Right lung (tissue), 2 donors: ENCODE measurements at regions not wholly inside any gene's neighbourhood (a gene's known extent, or its start where the extent isn't known, plus 50 kb on each side); places are given as distances from the start of the nearest gene placed in this dataset.
"Not testable (repeated sequence)": the region's sequence is repeated elsewhere in the genome, so short reads cannot be mapped to it uniquely, and the experiment has no call there.

ENCODE experiments used
- DNase-seq, 2 donors: peaks; one replicate each; pipeline ENCODE4 v3.0.0-alpha.2; 2013

DNA sequence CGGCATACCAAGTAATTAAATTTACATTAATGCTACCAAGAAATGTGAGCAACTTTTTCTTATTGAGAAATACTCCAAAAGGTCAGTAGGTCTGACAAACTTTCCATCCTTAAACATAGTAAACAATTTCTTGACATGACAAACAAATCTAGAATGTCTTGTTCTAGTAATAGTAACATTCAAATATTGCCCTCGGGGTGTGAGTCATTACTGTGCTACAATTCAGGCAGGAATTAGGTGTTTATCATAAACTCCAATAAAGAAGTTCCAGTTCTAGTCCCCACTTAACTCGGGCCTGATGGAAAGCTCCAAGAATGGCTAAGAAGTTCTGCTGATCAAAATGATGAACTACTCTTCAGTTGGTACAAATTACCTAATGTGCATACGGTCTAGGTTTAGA, 235.6 kb upstream of the TUSC1 start:
- DNase-seq = no peak

GRCh38 chr9:25904701-25905100, 226.5 kb upstream of the TUSC1 start:
- no peak for DNase-seq

DNA sequence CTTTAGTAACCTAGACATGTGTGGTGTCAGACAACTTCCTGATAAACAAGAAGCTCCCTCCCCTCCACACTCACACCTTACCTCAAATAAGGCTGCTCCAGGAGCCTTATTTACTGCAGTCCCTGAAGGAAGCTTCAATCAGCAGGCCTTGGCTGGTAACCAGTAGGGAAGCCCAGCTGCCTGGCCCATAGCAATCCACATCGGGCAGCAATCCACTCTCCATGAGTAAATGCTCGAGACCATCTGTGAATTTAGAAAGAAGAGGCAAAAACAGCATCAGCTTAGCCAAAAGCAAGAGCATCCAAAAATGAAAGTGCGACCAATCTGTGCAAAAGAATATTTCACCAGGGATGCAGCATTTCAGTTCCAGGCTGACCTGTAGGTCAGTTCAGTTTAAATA, 213.3 kb upstream of the TUSC1 start:
- DNase-seq = no peak

DNA sequence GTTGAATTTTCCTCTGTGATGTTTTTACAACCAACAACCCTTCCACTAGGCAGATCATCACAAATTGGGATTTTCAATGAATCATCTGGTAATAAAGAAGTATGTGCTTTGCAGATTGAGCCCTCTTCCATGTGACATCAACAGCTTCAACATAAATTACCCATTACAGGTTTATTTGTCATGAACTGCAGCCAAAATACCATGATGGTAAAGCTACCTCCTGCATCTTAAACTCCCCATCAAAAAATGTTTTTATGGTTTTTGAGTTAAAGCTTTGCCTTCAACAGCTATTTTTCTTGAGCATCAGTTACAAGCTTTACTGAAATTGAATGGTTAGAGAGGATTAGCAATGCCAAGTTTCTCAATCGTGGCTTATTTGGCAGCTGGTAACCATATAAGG, 211.4 kb upstream of the TUSC1 start:
- DNase-seq = no peak

DNA sequence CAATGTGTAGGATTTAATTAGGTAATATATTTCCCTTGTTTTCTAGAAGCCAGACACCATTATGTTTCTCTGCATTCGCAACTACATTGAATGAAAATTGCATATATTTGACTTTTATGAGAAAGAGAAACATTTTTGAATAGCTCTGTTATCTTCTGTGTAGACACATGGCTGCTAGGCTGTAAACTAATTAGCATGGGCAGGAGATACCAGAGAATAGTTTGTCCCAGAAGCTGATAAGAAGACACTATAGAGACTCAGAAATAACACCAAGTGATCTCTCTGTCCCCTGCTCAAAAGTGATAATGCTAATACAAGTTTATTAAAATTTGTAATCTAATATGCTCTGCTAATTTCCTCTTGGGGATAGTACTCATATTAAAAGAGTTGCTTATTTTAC, 198.0 kb upstream of the TUSC1 start:
- DNase-seq = no peak

GRCh38 chr9:25864509-25864908, 186.3 kb upstream of the TUSC1 start:
- no peak for DNase-seq

- DNase-seq = no peak
These were observed 183.2 kb upstream of the TUSC1 start for GRCh38 chr9:25861421-25861820.

DNA sequence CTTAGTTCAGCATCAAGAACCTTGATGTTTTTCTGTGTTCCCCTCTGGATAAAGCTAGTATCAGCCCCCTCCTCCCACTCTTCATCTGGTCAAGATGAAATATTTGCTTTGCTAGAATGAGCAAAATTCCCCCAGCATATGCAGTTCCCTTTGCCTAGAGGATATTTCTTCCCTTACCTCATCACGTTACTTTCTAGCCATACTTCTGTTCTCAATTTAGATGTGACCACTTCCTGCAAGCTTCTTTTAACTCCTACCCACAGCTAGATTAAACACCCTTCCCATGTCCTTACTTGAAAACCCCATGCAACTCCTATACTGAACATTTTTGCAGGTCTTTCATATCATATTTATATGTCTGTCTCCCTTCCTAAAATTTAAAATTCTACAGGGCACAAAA, 178.9 kb upstream of the TUSC1 start:
- DNase-seq = no peak

DNA sequence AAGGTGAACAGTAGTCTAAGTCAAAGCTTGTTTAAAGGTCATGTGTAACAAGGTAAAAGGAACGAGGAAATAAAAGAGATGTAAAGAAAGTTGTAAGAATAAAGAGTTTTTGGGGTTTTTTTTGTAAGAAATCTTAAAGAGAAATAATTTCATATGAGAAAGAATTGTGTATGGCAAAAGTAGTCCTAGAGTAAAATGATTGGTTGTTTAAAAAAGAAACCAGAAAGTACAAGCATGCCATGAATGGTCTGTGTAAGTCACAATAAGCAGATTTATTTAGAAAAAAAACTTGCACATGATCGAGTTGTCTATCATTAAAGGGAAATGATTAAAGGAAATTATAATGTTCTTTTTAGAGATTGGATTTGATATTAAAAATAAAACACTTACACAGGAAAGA, 172.6 kb upstream of the TUSC1 start:
- DNase-seq = no peak

- no peak for DNase-seq
These were observed 167.6 kb upstream of the TUSC1 start for GRCh38 chr9:25845867-25846266.

DNA sequence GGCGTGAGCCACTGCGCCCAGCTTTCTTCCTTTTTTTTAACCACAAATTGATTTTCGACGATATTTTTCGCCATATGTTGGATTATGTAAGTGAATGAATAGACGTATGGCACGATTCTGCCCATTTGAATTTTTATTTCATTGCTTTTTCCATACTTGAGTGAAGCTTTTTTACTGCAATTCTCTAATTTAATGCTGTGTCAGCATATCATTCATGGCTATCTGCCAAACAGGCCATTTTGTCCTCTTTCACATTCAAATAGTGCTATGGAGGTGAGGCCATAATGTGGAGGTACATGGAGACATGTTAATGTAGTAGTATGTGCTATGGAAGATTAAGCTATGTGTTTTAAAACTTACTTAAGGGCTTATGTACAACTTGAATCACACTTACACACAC, 152.1 kb upstream of the TUSC1 start:
- no peak for DNase-seq

DNA sequence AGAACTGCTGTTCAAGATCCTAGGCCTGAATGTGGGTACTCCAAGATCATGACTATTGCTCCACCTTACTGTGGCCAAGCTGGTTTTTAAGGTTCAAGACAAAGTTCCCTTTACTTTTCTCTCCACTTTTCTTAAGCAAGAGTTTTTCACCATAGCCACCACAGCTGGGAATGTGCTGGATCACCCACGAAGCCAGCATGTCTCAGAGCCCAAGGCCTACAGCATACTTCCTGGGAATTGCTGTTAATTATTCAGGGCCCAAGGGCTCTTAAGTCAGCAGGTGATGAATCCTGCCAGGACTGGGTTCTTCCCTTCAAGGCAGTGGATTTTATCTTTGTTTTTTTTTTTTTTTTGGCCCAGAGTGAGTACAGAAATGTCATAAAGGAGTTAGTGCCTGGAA, 149.4 kb upstream of the TUSC1 start:
- DNase-seq = no peak

- DNase-seq = no peak
These were observed 138.2 kb upstream of the TUSC1 start for GRCh38 chr9:25816439-25816838.

DNA sequence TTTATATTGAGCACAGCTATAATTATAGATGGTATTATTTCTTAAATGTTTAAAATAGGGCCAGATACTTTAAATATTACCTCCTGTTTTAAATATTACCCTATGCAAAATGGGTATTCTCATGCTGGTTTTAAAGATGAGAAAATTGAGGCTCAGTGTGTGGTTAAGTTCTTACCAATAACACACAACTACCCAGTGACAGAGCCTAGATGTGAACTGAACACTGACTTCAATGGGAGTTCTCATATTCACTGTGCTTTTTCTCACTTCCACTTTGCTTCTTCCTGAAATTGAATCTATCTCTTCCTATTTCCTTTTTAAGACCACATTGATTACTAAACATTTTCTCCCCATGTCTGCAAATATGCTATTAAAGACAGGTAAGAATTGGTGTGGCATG, 135.8 kb upstream of the TUSC1 start:
- no peak for DNase-seq

DNA sequence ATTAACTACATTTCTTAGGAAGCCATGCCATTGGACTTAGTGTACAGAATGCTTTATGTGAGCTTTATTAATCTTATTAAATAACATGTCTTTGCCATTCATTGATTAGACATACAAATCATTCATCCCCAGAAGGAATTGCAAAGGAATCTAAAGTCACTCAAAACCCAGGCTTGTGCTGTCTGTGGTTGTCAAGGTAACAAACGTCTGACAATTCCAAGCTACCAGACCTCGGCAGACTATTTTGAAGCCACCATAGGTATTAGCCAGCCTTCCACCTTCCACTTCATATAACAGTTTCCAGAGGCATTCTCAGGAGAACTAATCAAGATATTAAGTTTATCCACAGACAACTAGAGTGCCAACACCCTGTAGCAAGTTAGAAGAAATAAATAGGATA, 135.2 kb upstream of the TUSC1 start:
- DNase-seq = no peak

- DNase-seq = no peak
These were observed 130.3 kb upstream of the TUSC1 start for GRCh38 chr9:25808554-25808953.

- peak; percentile 49 to 54 for DNase-seq
These were observed 126.6 kb upstream of the TUSC1 start for GRCh38 chr9:25804856-25805255.

DNA sequence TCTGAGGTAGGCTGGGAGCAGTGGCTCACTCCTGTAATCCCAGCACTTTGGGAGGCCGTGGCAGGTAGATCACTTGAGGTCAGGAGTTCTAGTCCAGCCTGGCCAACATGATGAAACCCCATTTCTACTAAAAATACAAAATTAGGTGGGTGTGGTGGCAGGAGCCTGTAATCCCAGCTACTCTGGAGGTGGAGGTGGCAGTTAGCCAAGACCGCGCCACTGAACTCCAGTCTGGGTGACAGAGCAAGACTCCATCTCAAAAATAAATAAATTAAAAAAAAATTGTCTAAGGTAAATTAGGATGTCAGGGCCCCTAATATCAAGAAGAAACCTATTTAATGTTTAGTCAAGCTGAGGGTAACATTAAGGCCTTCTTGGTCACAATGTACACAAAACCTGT, 123.7 kb upstream of the TUSC1 start:
- not testable (repeated sequence) for DNase-seq

DNA sequence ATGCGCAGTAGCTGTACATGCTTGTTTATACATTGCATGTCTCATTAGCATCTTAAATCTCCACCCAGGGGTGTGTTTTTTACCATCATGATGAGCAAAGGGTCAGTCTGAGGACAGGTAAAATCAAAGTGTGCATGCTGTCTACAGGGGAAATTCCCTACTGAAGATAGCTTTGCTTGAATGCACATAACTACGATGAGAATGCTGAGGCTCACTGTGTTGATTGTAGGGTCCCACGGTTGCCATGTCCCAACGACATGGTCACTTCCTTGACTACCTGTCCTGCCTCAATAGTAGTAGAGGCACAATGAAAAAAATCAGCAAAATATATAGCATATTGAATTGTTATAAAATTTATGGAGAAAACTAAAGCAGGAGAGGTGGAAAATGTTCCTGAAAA, 95.6 kb upstream of the TUSC1 start:
- no peak for DNase-seq

- no peak for DNase-seq
These were observed 77.7 kb upstream of the TUSC1 start for GRCh38 chr9:25755951-25756350.

GRCh38 chr9:25752398-25752797, 74.2 kb upstream of the TUSC1 start:
- peak in 1 of 2 donors; percentile 0 for DNase-seq

GRCh38 chr9:25742256-25742655, 64.0 kb upstream of the TUSC1 start:
- DNase-seq = no peak

DNA sequence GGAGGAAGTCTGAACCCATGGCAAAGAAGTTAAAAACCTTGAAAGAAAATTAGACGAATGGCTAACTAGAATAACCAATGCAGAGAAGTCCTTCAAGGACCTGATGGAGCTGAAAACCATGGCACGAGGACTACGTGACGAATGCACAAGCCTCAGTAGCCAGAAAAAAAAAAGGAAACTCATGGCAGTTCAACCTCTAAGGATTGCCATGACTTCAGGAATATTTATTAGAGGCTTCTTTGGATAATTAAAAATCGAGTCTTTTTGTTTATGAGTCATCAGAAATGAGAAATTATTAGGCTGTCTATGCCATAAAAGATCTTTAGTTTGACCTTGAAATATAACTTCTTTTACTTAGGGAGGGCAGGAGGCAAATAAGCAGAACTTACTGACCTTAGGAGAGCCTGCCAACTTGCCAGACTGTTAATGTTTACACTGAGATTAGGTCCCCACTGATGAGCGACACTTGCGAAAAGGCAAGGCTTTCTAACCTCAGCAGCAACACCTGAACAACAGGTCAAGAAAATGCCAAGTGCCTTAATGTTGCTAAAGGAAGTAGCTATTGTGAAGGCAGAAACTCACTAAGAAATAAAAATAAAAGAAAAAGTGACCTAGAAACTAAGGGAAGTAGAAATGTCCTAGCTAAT, 55.2 kb upstream of the TUSC1 start:
- DNase-seq = no peak

GRCh38 chr9:25731895-25732794, 53.9 kb upstream of the TUSC1 start:
- not testable (repeated sequence) for DNase-seq
